Breast epithelium (tissue), 3 donors: ENCODE measurements at regions not wholly inside any gene's neighbourhood (a gene's known extent, or its start where the extent isn't known, plus 50 kb on each side); places are given as distances from the start of the nearest gene placed in this dataset.

Source experiments
- CTCF ChIP-seq, 3 donors: fragments of 450-650 bp; IDR thresholded peaks; one replicate each; pipeline ENCODE4 v1.5.1; 2016 to 2017; ENCODE audit warnings: antibody characterized with exemption in 3 of 3, mild to moderate bottlenecking in 3 of 3, moderate library complexity in 3 of 3
- POLR2A ChIP-seq: fragments of 450-650 bp; IDR thresholded peaks from one replicate; pipeline ENCODE4 v1.6.1; 2016; ENCODE audit warnings: antibody characterized with exemption, mild to moderate bottlenecking, moderate library complexity
- POLR2AphosphoS5 ChIP-seq, 3 donors: sonication (generic); formaldehyde crosslinking; IDR thresholded peaks; one replicate each; pipeline ENCODE4 v1.6.1; 2017; ENCODE audit warnings: antibody characterized with exemption in 3 of 3

GRCh38 chr12:84033162-84033561 lies 879.4 kb downstream of the SLC6A15 start:
- no peak for TF ChIP-seq CTCF (IDR thresholded peaks at IDR 0.05)
- no peak for TF ChIP-seq POLR2A
- TF ChIP-seq POLR2AphosphoS5 (IDR thresholded peaks at IDR 0.05): no peak
